ENCODE measurements at regions not wholly inside any gene's neighbourhood (a gene's known extent, or its start where the extent isn't known, plus 50 kb on each side); places are given as distances from the start of the nearest gene placed in this dataset.

GRCh38 chr16:85437166-85438052 lies 175.7 kb upstream of the GSE1 start:
- TF ChIP-seq POLR2A (IDR thresholded peaks at IDR 0.05; ENCODE audit: low read depth, low read length), result no peak
- DNase-seq (ENCODE audit: insufficient read length, low spot score) (no peak), FAIRE-seq (no peak)

- DNase-seq (ENCODE audit: insufficient read length, low spot score) (no peak), FAIRE-seq (no peak)
- TF ChIP-seq POLR2A (IDR thresholded peaks at IDR 0.05; ENCODE audit: low read depth, low read length), result no peak
These were observed 174.0 kb upstream of the GSE1 start for GRCh38 chr16:85438981-85439685.

GRCh38 chr16:85440744-85441143 lies 172.4 kb upstream of the GSE1 start:
- no peak for TF ChIP-seq POLR2A (IDR thresholded peaks at IDR 0.05; ENCODE audit: low read depth, low read length)
- DNase-seq (ENCODE audit: insufficient read length, low spot score) (no peak), FAIRE-seq (no peak)

GRCh38 chr16:85441189-85441889 lies 171.8 kb upstream of the GSE1 start:
- FAIRE-seq (no peak), DNase-seq (ENCODE audit: insufficient read length, low spot score) (no peak)
- no peak for TF ChIP-seq POLR2A (IDR thresholded peaks at IDR 0.05; ENCODE audit: low read depth, low read length)

DNA sequence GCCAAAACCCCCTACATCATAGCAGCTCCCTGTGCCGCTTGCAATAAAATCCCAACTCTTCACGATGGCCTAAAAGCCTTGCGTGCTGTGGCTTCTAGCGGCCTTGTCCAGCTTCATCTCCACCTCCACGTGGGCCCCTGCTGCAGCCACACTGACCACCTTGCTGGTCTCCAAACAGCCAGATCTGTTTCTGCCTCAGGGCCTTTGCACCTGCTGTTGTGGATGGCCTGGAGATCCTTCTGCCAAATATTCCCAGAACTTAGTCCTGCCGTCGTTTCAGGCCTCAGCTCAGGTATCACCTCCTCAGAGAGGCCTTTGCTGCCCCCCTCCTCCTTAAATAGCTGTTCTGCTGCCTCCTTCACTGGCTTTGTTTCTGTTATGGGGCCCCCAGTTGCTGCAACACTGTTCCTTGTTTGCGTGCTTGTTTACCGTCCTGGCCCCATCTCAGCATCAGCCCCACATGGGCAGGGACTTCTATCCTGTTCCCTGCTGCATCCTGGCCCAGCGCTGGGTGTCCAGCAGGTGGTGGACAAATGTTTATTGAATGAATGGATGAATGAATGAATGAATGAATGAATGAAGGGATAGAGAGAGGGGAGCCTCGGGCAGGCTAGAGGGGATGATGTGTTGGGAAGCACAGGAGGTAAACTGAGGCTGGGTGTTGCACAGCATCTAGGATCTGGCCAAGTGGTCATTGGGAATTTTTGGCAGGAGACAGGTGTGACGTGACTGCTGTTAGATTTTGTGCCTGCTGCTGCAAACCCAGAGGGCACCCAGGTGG lies 171.0 kb upstream of the GSE1 start:
- DNase-seq (ENCODE audit: insufficient read length, low spot score) (no peak), FAIRE-seq (no peak)
- TF ChIP-seq POLR2A (IDR thresholded peaks at IDR 0.05; ENCODE audit: low read depth, low read length), result no peak

GRCh38 chr16:85443116-85443515 lies 170.0 kb upstream of the GSE1 start:
- FAIRE-seq (no peak), DNase-seq (ENCODE audit: insufficient read length, low spot score) (no peak)
- no peak for TF ChIP-seq POLR2A (IDR thresholded peaks at IDR 0.05; ENCODE audit: low read depth, low read length)

DNA sequence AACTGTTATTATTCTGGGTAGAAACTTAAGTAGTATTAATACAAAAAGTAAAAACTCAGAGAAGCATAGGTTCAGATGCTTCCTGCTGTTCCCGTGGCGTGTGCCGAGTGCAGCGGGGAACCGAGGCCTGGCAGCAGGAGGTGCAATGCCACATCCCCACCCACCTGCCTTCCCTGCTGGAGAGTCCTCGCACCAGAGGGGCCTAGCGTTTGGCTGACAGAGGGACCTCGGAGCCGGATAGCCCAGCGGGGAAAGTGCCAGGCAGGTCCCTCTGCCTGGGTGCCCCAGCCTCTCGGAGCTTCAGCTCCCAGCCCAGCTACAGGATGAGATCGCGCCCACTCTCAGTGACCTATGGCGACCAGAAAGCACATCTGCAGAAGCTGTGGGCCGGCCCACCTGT lies 169.6 kb upstream of the GSE1 start:
- no peak for TF ChIP-seq POLR2A (IDR thresholded peaks at IDR 0.05; ENCODE audit: low read depth, low read length)
- DNase-seq (ENCODE audit: insufficient read length, low spot score) (no peak), FAIRE-seq (no peak)

GRCh38 chr16:85445064-85445778 lies 167.9 kb upstream of the GSE1 start:
- no peak for TF ChIP-seq POLR2A (IDR thresholded peaks at IDR 0.05; ENCODE audit: low read depth, low read length)
- FAIRE-seq, result no peak
- no peak for DNase-seq (ENCODE audit: insufficient read length, low spot score)

GRCh38 chr16:85445779-85446222 lies 167.3 kb upstream of the GSE1 start:
- no peak for TF ChIP-seq POLR2A (IDR thresholded peaks at IDR 0.05; ENCODE audit: low read depth, low read length)
- DNase-seq (ENCODE audit: insufficient read length, low spot score) (no peak), FAIRE-seq (no peak)

DNA sequence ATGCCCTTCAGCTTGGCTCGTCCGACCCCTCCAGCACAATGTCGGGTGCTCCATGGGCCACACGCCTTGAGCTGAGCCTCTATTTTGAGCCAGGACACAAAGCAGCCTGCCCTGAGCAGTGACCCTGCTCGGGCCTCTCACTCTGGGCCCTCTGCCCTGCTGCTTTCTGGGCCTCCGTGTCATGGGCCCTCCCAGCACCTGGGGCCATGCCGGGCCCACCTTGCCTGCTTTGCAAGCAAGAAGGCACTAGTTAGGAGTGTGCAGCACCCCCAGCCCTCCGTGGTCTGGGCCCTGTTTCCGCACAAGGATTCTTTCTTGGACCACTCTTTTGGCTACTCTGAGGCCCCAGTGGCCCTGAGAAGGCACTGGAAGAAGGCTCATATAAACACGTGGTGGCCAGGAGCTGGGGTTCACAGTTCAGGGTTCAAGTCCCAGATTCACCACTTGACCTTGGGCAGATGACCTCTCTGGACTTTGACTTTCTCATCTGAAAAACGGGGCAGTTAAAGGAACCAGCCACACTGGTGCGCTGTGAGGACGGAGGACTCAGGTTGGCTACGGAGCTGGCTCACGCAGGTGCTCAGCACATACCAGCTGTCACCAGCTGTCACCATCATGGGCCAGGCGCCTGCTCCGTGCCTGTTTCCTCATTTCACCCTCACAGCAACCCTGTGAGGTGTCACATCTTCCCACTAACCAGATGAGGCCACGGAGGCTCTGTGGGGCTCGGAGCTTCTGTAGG lies 166.0 kb upstream of the GSE1 start:
- no peak for TF ChIP-seq POLR2A (IDR thresholded peaks at IDR 0.05; ENCODE audit: low read depth, low read length)
- FAIRE-seq (no peak), DNase-seq (ENCODE audit: insufficient read length, low spot score) (no peak)

DNA sequence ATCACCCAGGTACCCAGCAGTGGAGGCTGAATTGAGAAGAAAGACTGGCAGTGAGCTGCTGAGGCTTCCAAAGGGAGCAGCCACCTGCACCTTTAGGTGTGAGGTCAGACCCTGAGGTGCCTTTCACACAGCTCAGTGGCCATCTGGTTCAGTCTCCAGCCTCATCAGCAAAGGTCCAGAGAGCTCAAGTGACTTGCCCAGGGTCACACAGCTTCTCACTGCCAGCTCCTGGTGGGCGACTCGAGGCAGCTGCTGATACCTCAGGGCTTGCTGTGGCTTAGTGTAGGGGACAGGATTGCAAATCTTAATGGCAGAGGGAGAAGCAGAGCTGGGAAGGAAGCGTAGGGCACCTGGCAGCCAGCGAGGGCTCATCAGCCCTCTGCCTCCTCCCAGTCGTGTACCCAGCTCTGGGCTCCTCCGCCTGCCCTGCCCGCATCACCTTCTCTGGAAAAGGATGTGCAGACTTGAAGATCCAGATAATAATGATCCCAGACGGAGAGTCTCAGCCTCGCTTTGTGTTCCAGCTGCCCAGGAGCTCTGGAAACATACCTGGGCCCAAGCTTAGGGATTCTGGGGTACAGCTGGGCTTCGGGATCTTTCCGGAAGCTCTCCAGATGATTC lies 165.3 kb upstream of the GSE1 start:
- no peak for DNase-seq (ENCODE audit: insufficient read length, low spot score)
- no peak for FAIRE-seq
- TF ChIP-seq POLR2A (IDR thresholded peaks at IDR 0.05; ENCODE audit: low read depth, low read length), result no peak
